TTC549 (cell line): ENCODE measurements at regions not wholly inside any gene's neighbourhood (a gene's known extent, or its start where the extent isn't known, plus 50 kb on each side); places are given as distances from the start of the nearest gene placed in this dataset.

ENCODE experiments used
- FAIRE-seq: peaks from 2 replicates; lab custom pipeline; 2012; peaks lifted over from hg19 to GRCh38; lab: Jason Lieb, UNC

DNA sequence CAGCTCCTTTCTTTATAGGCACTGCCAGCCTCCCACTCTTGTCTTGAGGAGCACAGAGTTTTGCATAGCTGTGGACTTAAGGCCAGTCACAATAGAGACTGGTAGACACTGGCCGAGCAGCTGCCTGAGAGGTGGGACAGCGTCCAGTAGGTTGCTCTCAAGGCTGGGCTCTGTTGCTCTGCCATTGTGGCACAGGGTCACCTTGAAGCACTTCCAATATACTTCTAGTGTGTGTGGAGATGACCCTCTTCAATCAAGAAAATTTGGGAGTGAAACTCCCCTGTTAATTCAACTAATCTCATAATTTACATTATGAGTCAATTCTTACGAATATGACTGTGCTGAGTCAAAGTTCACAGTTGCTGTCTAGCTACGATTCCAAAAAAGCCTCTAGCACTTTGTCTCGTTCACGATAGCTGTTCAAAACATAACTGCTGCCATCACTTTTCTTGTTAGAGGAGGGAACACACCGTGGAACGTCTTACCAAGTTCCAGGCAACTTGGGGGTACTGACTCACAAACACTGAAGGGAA lies 636.2 kb downstream of the EPHA4 start:
- FAIRE-seq: no peak

DNA sequence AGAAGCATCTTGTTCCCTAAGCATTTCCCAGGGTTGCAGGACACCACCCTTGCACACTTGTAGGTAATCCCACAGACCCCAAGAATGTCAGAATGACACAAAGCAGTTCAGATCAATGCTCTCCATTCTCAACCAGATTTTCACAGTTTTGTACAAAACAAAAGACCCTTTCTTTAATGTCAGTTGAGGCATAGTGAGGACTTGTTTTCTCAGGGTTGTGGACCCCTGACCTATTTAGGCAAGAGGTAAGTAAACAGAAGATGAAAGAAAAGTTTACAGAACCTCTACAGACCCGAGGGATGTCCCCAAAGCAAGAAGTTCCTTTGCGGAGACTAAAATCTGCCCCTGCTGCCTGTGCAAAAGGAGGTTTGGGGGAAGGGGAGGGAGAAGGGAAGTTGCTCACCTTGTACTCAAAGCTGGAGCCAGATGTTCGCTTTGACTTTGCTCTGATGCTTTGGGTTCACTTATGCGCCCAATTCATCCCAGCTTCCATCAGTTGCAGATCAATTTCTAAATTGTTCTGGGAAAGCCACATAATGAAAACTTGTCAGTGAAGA lies 635.4 kb downstream of the EPHA4 start:
- no peak for FAIRE-seq

DNA sequence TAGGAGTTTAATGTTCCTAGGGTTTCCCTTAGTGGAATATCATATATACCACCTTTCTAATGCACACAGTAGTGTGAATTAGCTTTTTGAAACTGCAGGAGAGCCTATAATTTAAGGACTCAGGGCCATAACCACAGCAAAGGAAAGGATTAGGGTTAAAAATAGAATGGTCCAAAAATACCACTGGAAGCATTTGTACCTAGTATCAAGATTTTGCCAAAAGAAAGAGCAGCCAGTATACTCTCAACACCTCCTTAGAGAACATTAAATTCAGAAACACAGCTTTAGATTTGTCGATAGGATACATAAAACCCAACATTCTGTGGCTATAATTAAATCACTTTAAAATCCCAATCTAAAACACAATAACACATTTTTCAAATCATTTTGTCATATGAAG lies 634.9 kb downstream of the EPHA4 start:
- no peak for FAIRE-seq

DNA sequence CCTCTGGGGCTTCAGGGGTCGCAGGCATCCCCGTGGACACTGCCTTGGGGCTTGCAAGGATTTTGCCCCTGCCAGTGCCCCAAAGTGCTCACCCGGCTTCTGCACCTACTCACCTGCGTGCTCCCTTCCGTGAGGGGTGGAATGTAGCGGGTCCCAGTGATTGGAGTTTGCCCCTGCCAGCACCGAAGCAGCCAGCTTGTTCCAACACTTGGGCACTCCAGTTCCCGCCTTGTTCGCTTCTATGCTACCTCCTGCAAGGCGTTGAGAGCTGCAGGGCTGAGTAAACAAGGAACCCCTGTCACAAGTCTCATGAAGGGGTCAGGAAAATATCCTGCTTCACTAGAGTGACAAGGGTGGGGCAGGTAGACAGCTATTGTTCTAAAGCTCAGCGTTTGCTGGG lies 631.5 kb downstream of the EPHA4 start:
- FAIRE-seq: no peak

DNA sequence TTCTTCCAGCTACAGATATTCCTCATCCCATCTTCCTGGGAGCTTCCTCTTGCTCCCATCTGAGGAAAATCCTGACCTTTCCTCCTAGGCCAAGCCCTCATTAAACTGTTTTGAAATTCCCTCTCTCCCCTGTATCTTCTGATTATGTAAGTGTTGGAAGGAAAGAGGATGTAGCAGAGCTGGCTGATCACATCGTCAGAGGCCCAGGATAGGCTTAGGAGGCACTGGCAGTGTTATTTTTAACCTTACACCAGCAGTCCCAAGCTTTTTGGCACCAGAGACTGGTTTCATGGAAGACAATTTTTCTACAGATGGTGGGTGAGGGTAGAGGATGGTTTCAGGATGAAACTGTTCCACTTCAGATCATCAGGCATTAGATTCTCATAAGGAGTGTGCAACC lies 630.4 kb downstream of the EPHA4 start:
- no peak for FAIRE-seq

DNA sequence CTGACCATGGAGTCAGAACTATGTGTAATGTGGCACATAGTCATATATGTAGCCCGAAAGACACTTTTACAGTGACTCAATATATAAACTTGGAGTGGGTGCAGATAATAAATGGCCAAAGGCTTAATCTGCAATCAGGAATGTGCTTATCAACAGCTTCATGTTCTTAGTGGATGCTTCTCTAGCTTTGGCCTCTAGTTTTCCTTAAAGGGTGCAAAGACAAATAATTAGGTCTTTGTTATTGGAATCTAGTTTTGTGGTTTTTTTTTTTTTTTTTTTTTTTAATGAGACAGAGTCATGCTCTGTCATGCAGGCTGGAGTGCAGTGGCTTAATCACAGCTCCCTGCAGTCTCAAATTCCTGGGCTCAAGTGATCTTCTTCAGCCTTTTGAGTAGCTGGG lies 625.6 kb downstream of the EPHA4 start:
- FAIRE-seq: no peak

DNA sequence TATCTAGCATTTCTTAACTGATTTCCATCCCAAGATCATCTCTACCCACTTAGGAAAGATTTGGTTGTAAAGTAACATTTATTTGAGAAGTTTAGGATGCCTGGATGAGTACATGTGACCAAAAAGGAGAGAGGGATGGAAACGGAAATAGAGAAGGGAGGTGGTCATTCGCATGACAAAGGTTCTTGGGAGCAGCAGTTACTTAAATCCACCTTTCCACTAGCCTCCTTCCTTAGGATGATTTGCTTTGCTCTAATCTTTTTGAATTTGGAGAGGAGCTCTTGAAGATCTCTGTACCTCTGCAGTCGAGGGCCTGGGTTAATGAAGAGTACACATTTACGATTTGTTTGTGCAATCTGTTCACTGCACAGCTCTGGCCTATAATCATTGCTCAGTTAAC lies 623.5 kb downstream of the EPHA4 start:
- no peak for FAIRE-seq

DNA sequence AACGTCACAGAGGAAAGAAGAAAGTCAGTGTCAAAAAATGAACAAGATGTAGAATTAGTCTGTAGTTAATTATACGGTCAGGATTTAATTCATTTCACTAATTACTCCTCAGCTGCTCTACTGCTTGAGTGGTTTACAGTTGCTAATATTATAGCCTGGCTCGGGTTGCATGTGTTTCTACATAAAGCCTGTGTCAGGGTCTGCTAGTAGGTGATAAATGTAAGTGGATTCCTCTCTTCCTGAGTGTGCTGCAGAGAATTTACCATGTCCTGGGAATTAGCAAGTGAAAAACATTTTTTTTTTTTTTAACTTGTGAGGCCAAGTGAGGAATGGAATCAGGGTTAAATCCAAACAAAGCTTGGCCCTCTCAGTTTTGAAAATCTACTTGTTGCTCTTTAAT lies 622.6 kb downstream of the EPHA4 start:
- no peak for FAIRE-seq

DNA sequence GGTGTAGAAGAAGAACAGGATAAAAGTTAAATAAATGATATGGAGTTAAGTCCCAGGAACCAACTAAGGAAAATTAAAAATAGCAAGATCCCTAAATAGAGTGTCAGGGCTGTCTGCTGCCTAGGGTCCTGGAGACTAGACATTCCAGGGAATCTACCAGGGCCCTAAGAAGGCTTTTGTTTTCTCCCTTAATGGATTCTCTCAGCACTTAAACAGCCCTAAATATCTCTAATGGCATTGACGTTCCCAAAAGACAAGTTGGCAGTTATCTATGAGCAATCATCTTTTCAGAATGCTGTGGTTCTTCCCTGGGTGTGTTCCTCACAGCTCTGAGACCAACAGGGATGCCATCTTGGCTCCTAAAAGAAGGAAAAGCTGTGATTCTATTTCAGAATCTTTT lies 616.3 kb downstream of the EPHA4 start:
- no peak for FAIRE-seq

DNA sequence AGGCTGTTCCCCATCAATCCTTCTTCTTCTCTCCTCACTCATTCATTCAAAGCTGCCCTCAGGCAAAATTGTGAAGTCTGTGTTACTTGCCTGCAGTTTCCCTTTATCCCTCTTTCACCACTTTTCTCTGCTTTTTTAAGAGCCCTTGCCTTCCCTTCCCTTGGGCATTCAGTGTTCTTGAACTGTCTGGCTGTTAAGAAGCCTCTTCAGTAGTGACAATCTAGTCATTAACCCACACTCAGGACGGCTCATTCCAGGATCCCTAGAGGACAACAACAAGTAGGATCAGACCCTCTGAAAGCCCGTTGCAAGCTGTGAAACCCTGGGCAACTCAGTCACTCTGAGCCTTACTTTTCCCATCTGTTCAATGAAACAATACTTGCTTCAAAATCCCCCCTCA lies 615.7 kb downstream of the EPHA4 start:
- no peak for FAIRE-seq

DNA sequence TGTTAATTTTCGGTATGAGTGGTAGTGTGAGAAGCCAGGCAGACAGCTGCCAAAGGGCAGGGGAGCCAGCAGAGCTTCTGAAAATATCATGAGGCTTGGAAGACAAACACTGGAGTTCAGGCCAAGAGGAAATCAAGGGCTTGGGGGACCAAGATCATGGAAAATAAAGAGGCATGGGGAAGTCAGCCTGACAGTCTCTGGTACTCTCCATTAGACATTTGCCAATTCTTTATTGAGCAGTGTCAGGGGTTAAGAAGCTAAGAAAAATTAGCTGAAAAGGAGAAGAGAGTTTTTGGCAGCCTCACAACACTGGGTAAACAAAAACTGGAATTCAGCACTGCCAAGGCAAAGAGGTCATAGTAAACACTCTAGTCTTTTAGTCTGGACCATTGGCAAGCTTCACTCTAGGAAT lies 612.7 kb downstream of the EPHA4 start:
- FAIRE-seq: no peak

DNA sequence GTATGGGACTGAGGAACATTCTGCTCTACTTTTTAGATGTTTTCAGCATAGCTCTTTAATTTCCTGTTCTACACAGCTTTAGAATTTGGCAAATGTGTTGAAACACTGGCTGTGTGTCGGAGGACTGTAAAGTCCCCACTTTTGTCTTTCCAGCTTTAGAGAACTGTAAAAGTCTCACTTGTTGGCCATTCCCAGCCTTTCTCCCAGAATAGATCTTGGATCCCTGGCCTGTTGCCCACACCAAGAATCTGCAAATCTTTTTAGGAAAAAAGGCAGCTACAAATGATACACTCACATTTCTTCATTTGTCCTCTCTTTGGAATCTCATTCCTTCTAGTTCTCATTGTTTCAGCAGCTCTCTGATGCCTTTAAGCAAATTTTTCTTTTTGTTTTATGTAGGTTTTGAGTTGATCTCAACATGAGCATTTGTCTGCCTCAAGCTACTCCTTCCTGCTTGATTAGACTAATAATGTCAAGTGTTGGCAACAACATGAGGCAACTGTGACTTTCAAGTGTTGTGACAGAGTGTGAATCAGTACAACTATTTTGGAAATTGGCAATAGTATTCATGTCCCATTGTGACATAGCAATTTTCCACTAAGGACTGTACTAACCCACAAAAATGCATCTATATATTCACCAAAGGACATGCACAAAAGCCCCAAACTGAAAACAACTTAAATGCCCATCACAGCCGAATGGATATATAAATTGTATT lies 610.8 kb downstream of the EPHA4 start:
- FAIRE-seq: no peak

DNA sequence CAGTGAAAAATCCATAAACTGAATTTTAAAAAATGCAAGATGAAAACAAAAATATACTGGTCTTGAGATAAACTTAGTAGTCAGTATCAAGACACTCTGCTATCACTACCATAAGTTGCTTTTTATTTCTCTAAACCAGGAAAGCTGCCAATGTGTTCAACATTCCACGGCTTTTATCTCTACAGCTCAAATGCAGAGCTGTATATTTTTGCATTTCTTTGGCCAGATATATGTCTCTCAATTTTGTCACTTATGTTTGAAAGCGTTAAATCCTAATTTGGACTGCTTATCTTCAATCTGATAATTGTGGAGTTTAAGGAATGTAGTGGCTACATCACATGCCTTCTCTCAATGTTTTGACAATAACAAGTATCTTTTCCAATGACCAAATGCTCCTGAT lies 609.5 kb downstream of the EPHA4 start:
- no peak for FAIRE-seq

DNA sequence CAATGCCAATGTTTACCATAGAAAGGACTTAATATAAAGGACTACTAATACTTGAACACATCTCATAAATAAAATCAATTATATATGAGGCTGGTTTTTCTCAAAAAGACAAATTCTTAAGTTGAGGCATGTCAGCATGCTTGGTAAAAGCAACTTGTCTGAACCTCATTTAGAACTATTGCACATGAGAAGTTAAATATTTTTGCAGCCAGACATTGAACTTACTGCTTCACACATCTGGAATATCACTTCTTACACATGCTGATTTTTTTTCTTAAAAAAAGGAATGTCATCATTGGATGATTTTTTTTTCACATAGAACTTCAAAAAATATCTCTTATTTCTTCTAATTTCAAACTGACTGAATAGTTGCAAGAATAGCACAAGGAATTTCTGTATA lies 609.0 kb downstream of the EPHA4 start:
- no peak for FAIRE-seq

DNA sequence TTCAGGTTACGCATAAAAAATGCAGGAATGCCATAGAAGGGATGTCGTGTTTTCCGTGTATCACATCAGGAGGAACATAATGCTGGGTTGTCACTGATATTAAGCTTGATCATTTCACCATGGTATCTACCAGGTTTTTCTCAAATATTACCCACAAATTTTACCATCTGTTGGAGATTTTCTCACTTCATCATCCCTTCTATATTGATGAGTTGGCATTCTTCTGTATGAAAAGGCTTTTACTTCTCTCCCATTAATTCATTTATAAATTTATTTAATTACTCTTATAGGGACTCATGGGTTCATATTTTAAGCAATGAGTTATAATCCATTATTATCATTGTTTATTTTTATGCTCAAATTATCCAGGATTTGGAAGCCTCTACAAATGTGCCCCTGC lies 608.2 kb downstream of the EPHA4 start:
- no peak for FAIRE-seq

DNA sequence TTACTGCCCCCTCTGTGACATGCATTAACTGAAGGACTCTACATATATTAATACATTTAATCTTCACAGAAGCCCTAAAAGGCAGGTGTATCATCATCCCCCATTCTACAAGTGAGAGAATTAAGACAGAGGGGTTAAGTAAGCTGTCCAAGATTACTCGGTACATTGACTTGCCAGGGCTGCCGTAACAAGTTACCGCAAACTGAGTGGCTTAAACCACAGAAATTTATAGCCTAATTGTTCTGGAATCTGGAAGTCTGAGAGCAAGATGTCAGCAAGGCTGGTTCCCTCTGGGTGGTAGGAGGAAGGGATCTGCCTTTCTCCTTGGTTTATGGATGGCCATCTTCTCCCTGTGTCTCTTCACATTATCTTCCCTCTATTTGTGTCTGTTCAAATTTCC lies 605.5 kb downstream of the EPHA4 start:
- FAIRE-seq: no peak

DNA sequence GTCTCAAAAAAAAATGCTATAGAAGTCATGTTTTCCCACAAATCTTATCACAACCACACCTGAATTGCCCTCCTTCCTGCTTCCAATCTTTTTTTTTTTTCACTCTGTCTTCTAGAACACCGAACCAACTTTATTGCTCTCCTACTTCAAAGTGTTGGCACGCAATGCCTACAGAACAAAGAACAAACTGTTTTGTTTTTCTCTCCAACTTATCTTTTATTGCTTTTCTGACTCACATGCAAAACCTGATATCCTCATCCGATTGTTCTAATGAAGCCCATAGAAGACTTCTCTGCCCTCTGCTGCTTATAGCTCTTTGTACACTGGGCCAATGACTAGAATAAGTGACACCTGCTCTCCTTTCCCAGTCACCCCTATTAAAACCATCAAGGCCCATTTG lies 602.8 kb downstream of the EPHA4 start:
- no peak for FAIRE-seq

DNA sequence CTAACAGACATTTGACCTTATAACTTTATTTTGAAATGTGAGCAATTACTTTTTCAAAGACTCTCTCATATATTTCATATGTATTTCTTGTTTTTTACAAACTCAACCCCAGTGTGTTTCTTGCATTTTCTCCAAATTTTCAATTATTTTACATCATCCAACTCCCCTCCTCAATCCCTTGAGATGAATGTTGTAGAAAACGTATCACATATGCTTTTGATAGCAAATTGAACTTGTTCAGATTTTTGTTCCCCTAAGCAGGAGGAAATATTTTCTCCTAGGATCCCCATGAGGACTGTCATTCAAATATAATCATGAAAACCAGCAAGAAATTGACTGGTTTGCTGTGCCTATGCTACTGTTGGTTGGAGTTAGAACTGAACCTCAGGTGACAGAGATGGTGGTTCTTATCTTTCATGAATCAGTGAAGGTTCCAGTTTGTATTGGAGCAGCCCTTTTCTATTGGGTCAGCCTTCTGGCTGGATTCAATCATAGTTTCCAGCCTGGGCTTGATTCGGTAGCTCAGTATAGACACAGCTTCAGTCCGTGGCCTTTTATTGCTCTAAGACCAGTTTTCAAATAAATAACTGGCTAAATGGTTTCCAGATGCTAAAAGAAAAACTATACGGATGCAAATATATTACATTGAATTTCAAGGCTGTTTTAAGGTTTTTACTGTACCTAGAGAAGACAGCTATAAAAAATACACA lies 591.0 kb downstream of the EPHA4 start:
- no peak for FAIRE-seq

DNA sequence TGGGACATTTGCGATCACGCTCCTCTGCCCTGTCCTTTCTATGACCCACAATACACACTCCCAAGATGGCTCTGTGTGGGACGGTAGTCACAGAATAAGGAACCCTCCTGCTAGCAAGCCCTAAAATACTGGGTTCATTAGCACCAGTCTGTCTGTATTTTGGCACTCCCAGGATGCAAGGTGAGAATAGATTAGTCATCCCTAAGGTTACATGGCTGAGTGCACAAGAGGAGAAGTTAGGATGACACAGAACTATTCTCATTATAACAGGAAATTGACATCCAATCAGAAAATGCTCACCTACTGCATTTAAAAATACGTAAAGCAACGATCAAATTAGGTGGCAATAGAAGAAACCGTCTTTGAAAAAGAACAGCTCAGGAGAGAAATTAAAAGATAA lies 590.2 kb downstream of the EPHA4 start:
- no peak for FAIRE-seq

DNA sequence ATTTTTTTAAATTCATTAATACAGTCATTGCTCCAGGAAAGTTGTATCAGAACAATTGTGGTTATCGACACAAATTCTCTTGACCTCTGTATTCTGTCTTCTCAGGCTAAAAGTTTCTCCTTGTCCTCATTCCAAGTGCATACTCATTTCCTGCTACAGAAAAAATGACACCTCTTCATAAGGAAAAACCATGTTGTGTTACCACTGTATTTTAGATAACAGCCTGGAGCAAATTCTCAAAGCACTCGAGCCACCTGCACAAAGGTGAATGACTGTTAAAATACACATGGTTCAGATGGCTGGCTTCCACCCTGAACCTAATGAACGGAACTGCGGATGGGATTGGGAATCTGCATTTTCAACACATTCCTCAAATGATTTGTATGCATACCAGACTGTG lies 586.5 kb downstream of the EPHA4 start:
- no peak for FAIRE-seq

DNA sequence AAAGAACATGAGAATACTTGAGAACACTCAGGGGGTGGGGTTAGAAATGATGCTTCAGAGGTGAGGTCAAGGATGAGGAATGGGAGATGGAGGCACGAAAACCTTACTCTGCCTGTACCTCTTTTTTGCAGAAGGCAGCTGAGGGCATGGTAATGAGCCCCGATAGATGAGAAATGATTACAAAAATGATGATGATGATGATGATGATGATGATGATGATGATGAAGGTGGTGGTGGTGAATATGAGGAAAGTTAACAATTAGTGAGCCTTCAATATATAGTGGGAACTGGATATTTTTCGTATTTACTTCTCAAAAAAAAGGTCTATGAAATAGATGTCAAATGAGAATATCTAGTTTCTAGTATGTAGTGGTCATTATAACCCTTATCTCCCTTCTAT lies 584.3 kb downstream of the EPHA4 start:
- FAIRE-seq: no peak

DNA sequence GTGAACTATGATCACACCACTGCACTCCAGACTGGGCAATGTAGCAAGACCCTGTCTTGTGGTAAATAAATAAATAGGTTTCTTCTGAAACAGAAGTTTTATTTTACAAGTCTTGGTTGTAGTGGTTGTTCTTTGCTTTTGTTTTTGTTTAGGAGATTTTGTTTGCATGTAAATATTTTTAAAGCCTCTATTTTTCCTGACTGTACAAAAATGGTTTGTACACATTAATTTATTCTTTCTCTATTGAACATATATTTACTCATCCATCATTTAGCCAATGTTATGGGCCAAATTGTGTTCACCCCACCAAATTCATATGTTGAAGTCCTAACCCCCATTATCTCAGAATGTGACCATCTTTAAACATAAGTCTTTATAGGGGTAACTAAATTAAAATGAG lies 580.1 kb downstream of the EPHA4 start:
- FAIRE-seq: no peak

DNA sequence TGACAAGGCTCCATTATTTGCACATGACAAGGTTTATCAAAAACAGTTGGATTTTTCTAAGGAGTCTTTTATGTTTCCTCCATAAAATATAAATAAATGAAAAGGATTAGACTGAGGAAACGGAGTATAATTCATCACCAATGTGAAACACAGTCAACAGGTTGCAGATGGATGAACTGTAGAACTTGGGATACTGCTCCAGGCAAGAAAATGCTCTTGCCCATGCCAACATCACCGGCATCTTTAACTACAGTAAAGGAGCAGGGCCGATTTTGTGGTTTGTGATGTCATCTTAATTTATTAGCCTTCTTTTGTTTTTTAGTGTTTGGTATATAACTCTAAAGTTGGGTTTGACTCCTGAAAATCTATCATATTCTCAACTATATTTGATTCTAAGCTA lies 577.3 kb downstream of the EPHA4 start:
- no peak for FAIRE-seq

DNA sequence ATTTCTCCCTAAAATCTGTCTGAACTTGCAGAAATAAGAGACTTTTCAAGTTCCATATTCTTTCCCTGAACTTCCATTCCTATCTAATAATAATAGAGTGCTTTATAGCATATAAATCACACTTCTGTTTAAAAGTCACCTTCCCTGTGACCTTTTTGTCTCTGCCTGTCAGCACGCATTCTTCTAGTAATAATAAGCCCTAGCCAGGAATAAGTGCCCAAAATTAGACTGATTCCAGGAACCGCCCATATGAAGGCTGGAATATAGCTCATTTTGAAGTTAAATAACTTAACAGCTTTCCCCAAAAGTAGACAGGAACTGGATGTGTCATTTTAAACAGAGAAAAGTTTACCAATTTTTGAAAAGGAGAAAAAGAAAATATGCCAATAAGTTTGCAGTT lies 576.5 kb downstream of the EPHA4 start:
- no peak for FAIRE-seq
